ENCODE measurements at regions not wholly inside any gene's neighbourhood (a gene's known extent, or its start where the extent isn't known, plus 50 kb on each side); places are given as distances from the start of the nearest gene placed in this dataset.

DNA sequence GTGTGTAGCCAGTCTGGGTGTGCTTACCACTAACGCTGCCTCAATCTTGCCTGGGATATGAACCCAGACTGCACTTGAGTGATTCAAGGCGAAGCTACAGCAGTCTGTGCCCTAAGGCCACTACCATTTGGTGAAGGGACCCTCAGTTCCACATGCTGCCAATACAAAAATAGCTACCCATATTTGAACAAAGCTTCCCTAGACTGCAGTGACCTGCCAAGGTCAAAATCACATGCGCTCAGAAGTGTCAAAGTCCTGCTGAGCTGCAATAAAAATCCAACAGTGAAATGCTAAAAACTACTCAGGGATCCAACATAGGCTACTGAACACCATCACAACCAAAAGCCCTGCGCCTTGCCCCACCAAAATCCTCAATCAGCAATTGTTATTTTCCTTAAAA, 472.3 kb upstream of the VSTM2A start:
- Histone ChIP-seq H3K9ac (ENCODE audit: low read length) (no peak overlapping the region), H3K36me3 (ENCODE audit: control insufficient read depth in 1 of 2, insufficient read depth in 2 of 2, low read length in 2 of 2) (no peaks in the 10 kb centered on the region), H3K9me3 (ENCODE audit: control insufficient read depth in 1 of 2, insufficient read depth in 1 of 2, low read depth in 1 of 2, low read length in 2 of 2) (peaks cover 5 to 16% of the 10 kb centered on the region in 2 experiments; a peak in 2 of 4 replicates), H2AFZ (ENCODE audit: low read depth, low read length, poor library complexity, severe bottlenecking) (no peak overlapping the region), H3K27ac (ENCODE audit: low read depth, low read length) (no peak overlapping the region), H4K20me1 (ENCODE audit: insufficient read depth) (no peaks in the 10 kb centered on the region), H3K4me3 (replicated peaks in 1 of 2; ENCODE audit: low read depth in 1 of 2, low read length in 2 of 2) (no peak overlapping the region), H3K9me2 (ENCODE audit: insufficient read depth) (no peaks in the 10 kb centered on the region), H3K4me2 (ENCODE audit: low read length) (no peak overlapping the region), H3K4me1 (ENCODE audit: control insufficient read depth in 1 of 2, insufficient read depth in 2 of 2, low read length in 2 of 2) (no peaks in the 10 kb centered on the region), H3K79me2 (ENCODE audit: insufficient read depth, low read length) (no peaks in the 10 kb centered on the region), H3K27me3 (ENCODE audit: insufficient read depth, low read length) (no peaks in the 10 kb centered on the region)
- POLR2A ChIA-PET = no interaction called here
- intact Hi-C loops (cut with micrococcal nuclease) = no loop called here
- TF ChIP-seq EZH2 (IDR thresholded peaks at IDR 0.05) = no peak
- no peak for TF ChIP-seq POLR2A (IDR thresholded peaks at IDR 0.05; ENCODE audit: borderline replicate concordance, extremely low read depth, insufficient read depth, insufficient read length)
- TF ChIP-seq ELF1 (IDR thresholded peaks at IDR 0.05; ENCODE audit: borderline replicate concordance, low read depth) = no peak
- no peak for TF ChIP-seq YY1 (IDR thresholded peaks at IDR 0.05; ENCODE audit: extremely low read depth, insufficient replicate concordance, low read depth, low read length)
- no peak for TF ChIP-seq ATF3 (IDR thresholded peaks at IDR 0.05)
- TF ChIP-seq SIN3A (IDR thresholded peaks at IDR 0.05; ENCODE audit: low read depth) = no peak
- no peak for TF ChIP-seq ZFX (IDR thresholded peaks at IDR 0.05)
- TF ChIP-seq REST (IDR thresholded peaks at IDR 0.05; ENCODE audit: low read depth) = no peak
- TF ChIP-seq CTCF (IDR thresholded peaks at IDR 0.05 in 2 of 3, conservative IDR thresholded peaks at IDR 0.05 in 1 of 3; ENCODE audit: borderline replicate concordance in 1 of 3, insufficient read depth in 1 of 3, low read depth in 2 of 3, low read length in 2 of 3) = no peak
- TF ChIP-seq CEBPB (IDR thresholded peaks at IDR 0.05; ENCODE audit: low read depth) = no peak
- TF ChIP-seq EZH2phosphoT487 (IDR thresholded peaks at IDR 0.05; ENCODE audit: borderline replicate concordance) = no peak
- no peak for TF ChIP-seq JUND (IDR thresholded peaks at IDR 0.05)
- TF ChIP-seq POLR2AphosphoS5 (IDR thresholded peaks at IDR 0.05; ENCODE audit: low read depth, low read length) = no peak
- DNase-seq (ENCODE audit: low read depth, low spot score) = no peak
- ATAC-seq = no peak
- RAD21 ChIA-PET (ENCODE audit: low non-redundant PET in 1 of 2, low total read pairs in 2 of 2, uncharacterized antibody in 2 of 2, unreplicated experiment in 2 of 2) = no interaction called here
- no TSS peak for BruUV-seq (replicated peaks)
- CTCF ChIA-PET = no interaction called here

All from HCT116 (cell line).